Hepatic stellate cell (primary cell): ENCODE measurements at regions not wholly inside any gene's neighbourhood (a gene's known extent, or its start where the extent isn't known, plus 50 kb on each side); places are given as distances from the start of the nearest gene placed in this dataset.
"Not testable (repeated sequence)": the region's sequence is repeated elsewhere in the genome, so short reads cannot be mapped to it uniquely, and the experiment has no call there.

Source experiments
- DNase-seq: peaks from one replicate; pipeline ENCODE4 v3.0.0; 2011; ENCODE audit warnings: low spot score

DNA sequence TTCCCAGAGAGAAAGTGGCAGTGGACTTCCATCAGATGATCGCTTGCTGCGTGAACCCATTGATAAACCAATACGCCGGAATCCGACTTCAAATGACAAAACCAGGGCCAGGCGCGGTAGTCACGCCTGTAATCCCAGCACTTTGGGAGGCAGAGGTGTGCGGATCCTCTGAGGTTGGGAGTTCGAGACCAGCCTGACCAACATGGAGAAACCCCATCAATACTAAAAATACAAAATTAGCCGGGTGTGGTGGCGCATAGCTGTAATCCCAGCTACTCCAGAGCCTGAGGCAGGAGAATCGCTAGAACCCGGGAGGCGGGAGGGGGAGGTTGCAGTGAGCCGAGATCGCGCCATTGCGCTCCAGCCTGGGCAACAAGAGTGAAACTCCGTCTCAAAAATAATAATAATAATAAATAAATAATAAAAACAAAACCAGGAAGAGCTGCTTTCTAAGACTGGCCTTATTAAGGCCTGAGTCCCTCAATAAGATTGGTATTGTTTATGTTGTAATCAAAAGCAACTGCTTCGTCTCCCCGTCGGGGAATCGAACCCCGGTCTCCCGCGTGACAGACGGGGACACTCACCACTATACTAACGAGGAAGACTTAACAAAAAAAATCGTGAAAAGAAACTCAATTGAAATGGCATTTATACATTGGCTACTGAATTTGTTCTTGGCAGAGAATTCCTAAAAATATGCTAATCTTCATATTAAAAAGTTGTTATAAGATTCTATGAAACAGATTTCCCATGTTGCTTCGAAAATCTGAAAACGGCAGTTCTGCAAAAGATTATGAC is 110.2 kb upstream of the ZNF184 start:
- DNase-seq: peak; percentile 47

DNA sequence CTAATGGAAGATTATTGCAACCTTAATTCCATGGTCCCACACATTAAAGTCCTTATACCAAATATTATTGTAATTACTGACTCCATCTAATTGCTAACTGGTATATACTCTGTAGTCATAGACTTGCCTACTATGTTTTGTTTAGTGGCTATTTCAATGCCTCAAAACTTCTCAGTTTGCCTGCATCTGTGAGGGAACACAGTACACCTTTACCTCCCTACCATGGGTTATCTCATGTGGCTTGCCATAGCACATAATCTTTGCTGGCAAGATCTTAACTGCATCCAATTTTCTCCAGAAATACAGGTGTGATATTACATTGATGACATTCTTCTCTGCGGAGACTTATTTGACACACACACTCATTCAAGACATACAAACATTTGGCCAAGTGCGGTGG is 107.1 kb upstream of the ZNF184 start:
- no peak for DNase-seq

DNA sequence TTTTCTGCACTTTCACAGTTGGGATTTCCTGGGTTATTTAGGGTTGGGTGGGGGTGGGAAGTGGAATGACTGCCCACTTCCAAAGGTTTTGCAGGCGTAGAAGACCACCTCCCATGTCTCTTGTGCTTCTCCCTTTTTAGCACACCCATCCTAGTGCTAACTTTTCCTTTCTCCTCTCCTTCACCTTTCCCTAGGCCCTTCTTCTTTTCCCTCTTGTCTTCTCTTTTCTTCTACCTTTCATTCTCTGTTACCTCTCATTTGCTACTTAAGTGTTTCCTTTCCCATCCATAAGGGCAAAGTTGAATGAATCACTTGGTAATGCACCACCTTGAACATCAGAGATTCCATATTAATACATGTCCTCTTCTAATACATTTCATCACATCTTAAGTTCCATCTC is 105.0 kb upstream of the ZNF184 start:
- no peak for DNase-seq

DNA sequence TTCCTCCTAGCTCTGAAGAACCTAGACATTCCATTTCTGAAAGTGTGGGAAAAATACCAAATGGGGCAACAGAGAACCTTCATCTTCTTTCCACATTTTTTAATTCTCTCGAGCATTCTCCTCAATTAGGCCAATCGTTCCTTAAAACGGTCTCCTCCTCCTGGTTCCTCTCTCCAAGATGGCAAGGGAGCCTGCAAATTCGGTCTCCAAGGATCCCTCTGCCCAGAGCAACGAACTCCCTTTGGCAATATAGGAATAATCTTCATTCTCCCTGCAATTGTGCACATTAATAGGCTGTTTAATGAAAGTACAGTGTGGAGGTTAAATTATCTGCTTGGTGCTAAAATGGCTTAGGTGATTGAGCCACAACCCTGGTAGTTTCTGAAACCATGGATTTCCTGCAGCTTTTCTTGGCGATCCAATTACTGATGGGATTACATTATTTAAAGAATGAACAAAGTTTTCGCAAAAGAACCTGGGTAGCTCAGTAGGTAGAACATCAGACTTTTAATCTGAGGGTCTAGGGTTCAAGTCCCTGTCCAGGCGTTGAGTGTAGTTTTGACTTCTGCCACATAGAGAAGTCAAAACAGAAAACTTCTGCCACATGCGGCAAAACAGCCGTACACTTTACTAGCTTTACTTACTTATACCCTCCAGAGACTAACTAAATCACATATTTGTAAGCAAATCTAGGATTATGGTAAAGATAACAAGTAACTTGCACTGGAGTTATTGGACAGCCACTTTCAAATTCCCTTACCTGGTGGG is 102.9 kb upstream of the ZNF184 start:
- DNase-seq: no peak

DNA sequence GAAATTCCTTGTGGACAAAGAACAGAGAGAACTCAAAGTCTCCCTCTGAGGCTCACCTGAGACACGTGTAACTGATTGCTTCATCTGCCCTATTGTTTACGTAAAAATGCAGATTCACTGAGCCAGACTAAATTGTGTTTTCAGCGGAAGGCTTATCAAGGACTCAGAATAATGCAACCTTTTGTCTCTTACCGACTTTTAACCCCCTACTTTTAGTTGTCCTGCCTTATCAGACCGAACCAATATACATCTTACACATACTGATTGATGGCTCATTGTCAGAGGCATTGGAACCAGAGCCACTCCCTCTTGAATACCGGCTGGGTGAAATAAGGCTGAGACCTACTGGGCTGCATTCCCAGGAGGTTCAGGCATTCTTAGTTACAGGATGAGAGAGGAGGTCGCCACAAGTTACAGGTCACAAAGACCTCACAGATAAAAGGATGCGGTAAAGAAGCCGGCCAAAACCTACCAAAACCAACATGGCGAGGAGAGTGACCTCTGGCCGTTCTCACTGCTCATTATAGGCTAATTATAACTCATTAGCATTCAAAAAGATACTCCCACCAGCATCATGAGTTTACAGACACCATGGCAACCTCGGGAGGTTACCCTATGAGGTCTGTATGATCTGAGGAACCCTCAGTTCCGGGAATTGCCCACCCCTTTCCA is 95.5 kb upstream of the ZNF184 start:
- DNase-seq: no peak

DNA sequence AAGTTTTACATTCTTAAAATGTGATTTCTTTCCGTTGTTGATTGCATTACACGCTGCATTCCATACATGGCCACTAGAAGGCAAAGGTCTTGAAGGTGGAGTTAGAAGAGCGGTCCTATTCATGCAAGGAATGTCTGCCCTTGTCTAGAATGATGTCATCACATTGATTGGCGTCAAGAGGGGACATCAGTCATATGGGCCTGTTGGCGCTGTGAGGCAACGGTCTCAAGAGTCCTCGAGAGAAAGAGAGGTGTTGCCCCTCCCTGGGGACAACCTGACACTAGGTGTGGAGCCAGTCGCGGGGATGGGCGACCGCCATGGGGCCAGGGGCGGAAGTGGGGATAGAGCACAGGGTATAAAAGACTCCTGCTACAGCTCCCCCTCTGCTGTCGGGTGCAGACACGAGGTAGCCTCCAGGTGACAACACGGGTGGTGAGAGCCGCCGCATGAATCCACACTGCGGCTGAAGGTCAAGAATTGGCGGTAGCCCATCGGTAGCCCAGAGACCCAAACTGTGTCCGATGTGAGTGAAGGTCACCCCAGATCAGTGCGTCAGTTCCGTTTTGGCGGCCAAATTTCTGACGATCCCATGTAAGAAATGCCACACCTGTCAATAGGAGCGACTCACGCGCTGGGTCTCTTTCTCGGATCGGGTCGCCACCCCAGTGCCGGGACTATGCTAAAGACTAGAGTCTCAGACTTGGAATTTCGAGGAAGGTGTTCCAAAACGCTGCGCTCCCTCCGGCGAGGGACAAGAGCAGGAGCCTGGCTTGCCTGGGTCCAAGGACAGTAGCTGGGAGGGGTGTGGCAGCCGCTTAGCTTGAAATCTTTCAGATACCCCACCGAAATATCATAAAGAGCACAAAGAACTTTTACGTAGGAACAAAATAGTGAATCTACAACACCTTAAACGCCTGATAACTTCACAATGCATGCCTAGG is 93.2 kb upstream of the ZNF184 start:
- no peak for DNase-seq

DNA sequence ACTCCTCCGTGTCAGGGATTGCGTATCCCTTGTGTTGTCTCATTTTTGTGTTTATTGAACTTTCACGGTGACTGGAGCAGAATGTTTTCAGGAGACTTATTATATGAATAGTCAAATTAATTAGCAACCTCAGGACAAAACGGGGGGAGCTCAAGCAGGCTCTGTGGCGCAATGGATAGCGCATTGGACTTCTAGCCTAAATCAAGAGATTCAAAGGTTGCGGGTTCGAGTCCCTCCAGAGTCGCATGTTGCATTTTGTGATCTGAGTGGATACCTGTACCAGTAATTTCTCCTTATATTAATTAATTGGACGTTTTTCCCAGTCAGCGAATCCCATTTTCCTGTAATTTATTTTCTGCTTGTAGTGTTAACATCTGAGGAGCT is 89.1 kb upstream of the ZNF184 start:
- no peak for DNase-seq

DNA sequence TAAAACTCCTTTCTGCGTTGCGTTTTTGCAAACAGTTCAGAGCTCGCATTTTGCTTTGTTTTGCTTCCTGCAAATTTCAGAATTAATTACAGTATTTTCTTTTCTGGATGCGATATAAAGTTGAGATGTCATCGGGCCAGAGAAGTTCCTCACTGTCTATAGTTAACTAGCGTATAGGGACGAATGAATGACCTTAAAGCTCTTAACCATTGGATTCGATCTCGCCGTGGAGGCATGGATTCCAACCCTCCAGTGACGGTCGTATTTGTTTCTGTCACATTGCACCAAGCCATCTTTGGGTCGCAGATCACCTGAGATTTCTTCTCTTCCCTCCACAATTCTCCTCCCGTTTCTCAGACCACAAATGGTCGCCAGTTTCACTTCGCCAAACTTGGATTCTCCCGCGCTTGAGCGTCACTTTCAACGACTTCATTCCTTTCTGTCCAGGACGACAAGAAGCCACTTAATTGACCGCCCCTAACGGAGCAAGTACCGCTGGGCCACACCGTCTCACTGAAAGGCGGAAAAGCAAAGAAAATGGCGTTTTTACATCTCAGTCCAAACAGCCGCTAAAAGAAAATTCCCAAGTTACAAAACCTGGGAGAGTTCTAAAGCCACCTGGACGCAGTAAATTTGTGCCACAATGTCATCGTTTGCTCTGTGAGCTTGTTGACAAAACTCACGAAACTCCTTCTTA is 85.3 kb upstream of the ZNF184 start:
- DNase-seq: no peak

DNA sequence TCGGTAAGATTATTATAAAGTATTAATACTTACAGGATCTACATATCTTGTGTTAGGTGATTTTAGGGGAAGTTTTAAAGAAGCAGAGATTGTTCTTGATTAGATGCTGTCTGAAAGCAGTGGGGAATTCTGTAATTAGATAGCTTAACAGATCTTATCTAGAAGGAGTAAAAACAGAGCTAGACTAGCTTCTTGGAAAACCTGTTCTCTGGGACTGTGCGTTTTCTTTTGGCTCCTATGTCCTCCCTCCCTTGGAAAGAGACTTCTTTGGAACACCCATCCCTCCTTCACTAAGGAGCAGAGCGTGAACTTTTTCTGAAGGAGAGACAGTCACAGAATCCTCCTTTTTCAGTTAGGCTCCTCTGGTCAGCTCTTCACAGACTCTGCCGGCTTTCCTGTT is 83.5 kb upstream of the ZNF184 start:
- DNase-seq: no peak

DNA sequence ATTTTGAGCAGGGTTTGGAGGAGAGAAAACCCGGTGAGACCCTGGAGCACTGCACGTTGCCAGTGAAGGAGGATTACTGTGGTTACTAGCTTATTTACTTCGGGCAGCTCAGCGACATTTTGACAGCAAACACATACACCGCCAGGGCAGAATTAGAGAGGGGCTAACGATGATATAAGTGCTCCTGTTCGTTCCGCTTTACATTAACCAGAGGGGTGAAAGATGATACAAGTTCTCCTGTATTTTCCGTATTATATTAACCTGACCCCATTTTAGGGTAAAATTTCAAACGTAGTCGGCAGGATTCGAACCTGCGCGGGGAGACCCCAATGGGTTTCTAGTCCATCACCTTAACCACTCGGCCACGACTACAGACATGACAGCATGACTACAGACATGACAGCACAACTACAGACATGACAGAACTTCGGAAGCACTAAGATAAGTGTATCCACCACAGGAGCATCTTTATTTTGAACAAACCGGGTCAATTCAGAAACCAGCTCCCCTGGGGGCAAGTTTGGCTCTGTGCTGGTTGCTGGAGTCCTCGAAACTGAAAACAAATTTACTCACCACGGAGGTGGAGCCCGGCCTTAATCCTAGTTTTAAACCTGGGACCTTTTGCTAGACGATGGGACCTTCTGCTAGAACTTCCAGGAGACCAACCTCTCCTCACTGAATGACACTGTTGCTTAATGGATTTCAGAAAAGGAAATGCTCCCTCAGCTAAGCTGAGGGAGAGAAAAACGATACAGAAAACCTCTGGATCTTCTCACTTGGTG is 80.4 kb upstream of the ZNF184 start:
- DNase-seq: no peak

DNA sequence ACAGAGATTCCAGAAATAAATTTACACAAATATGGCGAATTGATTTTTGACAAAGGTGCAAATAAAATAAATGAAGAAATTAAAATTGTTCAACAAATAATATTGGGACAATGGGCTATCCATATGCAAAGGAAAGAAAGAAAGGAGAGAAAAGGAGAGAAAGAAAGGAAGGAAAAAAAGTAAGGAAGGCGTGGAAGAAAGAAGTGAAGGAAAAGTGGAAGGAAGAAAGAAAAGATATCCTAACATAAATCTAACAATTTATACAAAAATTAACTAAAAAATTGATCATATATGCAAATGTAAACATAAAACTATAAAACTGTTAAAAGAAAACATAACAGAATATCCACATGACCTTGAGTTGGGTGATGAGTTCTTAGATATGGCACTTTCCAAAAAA is 78.7 kb upstream of the ZNF184 start:
- DNase-seq: no peak

DNA sequence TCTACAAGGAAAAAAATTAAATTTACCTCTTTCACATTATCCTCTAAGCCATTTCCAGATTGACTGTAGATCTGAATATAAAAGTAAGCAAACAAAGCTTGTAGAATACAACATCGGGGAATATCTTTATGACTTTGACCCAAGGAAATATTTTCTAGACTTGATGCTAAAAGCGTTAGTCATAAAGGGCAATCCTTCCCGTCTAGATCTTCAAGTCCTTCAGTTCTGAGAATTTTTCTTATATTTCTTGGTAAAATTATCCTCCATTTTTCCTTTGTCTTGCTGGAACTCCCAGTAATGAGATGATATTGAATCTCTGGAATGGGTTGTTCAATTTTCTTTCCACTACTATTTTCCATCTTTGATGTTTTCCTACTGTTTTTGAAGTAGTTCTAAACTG is 77.8 kb upstream of the ZNF184 start:
- DNase-seq: no peak

DNA sequence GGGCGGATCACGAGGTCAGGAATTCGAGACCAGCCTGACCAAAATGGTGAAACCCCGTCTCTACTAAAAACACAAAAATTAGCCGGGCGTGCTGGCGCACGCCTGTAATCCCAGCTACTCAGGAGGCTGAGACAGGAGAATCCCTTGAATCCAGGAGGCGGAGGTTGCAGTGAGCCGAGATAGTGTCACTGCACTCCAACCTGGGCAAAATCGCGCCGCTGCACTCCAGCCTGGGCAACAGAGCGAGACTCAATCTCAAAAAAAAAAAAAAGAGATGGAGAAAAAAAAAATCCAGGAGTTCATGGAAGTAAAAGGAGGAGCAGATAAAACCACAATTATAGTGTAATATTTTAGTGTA is 76.3 kb upstream of the ZNF184 start:
- DNase-seq: not testable (repeated sequence)

DNA sequence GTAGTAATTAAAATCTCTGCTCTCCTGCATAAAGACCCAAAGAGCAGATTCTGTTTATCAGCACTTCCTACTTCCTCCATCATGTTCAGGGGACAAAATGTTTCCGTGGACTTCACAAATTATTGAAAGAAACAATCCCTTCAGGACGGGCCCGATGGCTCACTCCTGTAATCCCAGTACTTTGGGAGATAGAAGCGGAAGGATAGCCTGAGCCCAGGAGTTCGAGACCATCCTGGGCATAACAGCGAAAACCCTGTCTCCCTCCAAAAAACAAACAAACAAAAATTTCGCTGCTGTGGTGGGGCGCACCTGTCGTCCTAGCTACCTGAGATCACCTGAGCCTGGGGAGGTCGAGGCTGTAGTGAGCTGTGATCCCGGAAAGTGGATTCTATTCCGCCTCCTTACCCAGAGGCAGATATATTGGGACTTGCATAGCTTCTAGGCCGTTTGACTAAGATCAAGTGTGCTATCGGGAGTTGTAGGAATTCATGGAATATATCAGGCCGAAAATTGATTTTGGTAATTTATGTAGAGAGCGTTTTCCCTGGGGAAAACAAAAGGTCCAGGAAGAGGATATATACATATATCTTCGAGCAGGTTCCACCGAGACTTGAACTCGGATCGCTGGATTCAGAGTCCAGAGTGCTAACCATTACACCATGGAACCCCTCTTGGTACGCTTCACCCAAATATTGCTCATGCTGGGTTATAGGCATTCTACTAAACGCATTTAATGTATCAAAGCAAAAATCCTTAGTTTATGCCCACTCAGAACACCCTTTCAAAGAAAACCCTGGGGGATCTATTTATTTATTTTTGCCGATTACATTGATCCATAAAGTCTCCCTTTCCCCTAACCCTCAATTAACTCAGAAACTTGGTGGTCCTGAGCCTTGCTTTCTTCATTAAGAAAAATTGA is 74.5 kb upstream of the ZNF184 start:
- DNase-seq: no peak

DNA sequence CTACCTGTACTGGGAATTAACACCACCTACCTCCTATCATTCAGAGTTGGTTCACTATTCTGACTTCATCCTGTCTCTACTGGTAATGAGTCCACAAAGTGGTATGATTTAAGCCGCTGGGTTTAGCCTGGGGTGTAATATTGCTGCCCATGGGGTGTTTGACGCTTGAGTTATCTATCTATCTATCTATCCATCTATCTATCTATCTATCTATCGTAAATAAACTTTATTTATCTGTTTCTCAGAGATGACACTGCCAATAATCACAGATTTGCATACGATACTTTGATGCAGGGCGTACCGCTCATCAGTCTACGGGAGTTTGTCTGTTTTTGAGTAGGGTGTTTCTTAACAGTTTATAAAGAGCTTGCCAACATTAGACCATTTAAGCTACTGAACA is 73.6 kb upstream of the ZNF184 start:
- no peak for DNase-seq

DNA sequence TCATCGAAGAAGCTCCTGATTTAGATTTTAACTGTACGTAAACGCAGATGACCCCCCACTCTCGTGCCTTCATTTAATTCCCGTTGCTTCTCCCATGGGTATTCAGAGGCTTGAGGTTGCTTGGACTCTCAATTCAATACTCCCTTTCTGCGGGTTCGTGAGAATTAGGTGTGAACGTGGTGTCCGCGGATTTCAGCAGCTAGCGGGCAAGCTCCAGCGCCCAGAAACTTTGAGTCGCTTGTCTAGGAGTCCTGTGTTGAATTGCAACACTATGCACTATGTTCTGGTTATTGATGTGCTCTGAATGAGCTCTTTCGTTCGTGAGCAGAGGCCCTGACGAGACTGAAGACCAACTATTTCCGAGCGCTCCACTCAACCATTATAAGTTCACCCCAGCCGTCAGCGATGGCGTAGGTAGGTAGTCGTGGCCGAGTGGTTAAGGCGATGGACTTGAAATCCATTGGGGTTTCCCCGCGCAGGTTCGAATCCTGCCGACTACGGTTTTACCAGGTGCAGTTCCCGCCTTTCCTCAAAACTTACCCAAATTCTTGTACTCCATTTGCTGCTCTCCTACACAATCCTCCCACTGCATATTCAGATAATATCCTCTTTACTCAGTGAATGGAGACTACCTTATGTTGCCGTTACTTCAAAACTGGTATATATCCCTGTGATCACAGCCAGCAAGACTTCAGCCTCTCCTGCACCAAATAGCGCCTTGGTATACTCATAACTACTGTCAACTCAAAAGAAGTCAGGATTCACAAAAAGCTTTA is 72.6 kb upstream of the ZNF184 start:
- DNase-seq: no peak

DNA sequence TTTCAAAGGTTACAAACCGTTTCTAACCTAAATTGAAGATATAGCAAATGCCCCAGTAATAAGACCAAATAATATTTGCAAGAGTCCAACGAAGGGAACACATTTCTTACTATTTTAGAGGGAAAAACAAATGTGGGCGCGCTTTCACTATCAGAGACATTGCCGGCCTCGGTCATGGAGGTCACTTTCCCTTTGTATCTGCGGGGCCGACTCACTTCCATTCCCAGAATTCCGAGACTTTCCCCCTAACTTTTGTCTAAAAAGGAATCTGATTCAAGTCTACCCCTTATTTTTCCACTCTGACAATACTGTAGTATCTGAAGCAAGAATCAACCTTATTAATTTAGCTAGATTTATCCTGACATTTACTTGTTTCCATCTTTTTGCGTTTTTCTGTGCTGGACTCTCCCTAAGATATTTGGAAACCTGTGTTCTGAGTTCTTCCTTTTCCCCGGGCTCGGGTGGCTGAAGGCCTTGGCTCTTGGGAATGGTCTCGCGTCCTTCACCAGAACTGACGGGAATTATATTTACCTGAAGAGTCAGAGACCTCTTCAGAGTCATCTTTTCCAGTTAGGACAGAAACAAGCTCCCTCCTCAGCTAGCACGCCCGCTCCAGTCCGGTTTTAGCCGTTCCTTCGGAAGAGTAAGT is 71.8 kb upstream of the ZNF184 start:
- DNase-seq: no peak

DNA sequence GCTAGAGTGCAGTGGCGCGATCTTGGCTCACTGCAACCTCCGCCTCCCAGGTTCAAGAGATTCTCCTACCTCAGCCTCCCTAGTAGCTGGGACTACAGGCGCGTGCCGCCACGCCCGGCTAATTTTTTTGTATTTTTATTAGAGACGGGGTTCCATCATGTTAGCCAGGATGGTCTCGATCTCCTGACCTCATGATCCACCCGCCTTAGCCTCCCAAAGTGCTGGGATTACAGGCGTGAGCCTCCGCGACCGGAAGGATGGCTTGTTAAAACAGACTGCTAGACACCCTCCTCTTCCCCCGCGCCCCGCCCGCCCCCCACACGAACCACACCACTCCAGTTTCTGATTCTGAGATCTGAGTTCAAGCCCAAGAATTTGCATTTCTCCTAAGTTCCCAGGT is 71.2 kb upstream of the ZNF184 start:
- DNase-seq: not testable (repeated sequence)
